ENCODE measurements at regions not wholly inside any gene's neighbourhood (a gene's known extent, or its start where the extent isn't known, plus 50 kb on each side); places are given as distances from the start of the nearest gene placed in this dataset.

DNA sequence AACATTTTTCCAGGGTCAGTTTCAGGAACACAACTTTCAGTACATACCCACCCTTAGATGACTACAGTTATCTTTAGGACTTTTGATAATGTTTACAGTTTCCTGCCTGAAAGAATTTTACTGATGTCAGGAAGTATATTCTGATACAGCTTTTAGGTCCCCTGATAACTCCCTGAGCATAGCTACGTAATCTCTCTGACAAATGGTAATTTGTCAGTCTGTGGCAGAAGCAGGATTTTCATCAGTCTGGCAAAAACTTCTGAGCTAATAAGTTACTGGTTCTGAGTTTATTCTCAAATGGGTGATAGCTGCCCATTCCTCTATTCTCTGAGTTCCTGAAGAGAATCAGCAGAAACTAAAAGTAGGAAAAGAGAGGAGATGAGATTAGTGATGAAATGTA is 270.1 kb upstream of the MTPN start:
- in situ Hi-C loops (cut with HindIII; ENCODE audit: low pct_unique_long_range_greater_than_20kb, low sequenced_read_pairs): no loop called here
- DNase-seq (ENCODE audit: low read depth): no peak

DNA sequence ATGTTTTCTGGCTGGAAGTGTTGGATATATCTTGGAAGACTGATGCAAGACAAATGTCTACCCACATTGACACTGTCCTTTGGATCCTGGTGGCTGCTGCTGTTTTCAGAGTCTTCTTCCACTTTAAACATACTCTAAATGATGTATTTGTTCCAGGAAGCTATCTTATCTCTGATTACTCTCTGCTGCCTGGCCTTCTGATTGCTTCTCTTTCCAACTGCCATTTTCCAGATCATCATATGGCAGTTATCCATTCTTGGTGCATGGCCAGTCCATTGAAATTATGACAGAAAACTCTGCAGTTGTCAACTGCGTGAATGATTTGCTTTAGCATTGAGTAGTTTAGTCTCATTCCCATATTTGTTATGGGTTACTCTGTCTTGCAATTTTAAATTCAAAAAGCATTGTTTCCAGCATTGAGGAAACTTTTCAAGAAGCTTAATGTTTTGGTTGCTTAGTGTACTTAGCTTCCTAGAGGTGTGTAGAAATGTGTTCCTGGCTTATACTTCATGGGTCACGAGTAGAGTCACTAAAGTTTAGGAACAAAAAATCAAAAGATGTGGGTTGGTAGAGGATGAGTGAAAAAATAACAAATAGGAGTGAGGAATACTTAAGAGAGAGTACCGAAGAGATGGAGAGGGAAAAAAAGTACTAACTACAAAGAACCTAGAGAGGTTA is 268.3 kb upstream of the MTPN start:
- in situ Hi-C loops (cut with HindIII; ENCODE audit: low pct_unique_long_range_greater_than_20kb, low sequenced_read_pairs): no loop called here

DNA sequence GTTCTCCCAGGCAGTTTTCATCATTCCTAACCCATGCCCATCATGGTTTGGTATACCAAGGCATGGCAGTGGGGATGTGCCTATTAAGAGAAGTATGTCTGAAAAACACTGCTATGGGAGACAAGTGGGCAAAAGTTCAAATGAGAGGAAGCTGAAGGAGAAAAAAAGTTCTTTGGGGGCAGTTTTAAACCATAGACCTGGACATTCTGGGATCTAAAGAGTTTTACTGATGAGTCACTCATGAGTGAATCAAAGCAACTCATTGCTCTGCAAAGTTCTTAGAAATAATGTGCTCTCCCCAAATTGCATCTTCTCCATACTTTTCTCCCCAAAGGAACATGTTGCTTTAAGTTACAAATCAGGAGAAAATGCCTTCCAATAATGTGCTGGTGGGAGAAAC is 256.9 kb upstream of the MTPN start:
- DNase-seq (ENCODE audit: low read depth): no peak
- in situ Hi-C loops (cut with HindIII; ENCODE audit: low pct_unique_long_range_greater_than_20kb, low sequenced_read_pairs): no loop called here

More for the DNA sequence above, 268.3 kb upstream of the MTPN start:
- DNase-seq (ENCODE audit: low read depth): no peak

DNA sequence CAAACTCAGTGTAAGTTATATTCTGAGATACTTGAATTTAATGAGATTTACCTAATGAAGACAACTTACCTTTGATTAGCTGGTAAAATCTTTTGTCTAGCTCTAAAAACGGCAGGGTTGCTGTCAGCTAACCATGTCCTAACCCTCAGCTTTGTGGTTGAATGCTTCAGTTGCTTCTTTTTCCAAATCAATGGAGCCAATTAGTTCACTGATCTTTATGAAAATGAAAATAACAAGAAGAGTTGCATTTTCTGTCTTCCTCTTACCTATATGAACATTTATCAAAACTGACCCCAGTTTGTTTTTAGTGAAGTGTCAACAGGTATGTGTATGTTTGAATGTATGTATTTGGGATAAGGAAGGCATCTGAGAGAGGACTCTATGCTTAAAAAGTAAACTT is 253.1 kb upstream of the MTPN start:
- no peak for DNase-seq (ENCODE audit: low read depth)
- in situ Hi-C loops (cut with HindIII; ENCODE audit: low pct_unique_long_range_greater_than_20kb, low sequenced_read_pairs): no loop called here

DNA sequence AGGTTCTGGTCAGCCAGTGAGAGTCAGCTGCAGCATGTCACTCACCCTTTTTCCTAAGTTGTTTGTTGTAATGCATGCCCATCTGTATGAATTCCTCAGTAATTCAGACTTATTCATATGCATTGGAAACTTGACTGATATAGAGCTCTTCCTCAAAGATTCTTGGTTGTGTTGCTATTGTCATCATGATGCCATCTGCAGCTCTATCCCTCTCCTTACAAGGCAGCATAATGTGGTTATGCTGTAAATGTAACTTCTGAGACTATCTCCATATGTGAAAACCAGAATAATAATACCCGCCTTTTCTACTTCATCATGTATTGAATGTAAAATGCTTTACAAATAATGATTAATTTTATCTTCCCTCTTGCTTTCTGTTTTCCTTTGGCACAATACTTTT is 252.6 kb upstream of the MTPN start:
- in situ Hi-C loops (cut with HindIII; ENCODE audit: low pct_unique_long_range_greater_than_20kb, low sequenced_read_pairs): no loop called here
- DNase-seq (ENCODE audit: low read depth): no peak

DNA sequence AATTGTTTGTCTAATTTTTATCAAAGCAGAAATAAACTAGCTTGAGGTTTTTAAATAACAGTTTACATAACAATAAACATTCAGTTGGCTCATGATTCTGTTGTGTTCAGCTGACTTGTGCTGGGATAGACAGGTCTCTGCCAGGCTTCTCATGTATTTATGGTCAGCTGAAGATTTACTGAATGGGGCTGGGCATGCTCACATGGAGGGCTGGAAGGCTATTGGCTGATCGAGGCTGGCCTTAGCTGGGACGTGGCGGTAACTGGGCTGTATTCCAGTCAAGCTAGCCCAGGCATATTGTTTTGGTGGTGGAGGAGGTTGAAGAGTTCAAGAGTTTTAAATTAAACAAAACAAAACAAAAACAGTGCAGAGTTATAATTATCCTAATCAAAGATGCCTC is 251.0 kb upstream of the MTPN start:
- no peak for DNase-seq (ENCODE audit: low read depth)
- in situ Hi-C loops (cut with HindIII; ENCODE audit: low pct_unique_long_range_greater_than_20kb, low sequenced_read_pairs): no loop called here

DNA sequence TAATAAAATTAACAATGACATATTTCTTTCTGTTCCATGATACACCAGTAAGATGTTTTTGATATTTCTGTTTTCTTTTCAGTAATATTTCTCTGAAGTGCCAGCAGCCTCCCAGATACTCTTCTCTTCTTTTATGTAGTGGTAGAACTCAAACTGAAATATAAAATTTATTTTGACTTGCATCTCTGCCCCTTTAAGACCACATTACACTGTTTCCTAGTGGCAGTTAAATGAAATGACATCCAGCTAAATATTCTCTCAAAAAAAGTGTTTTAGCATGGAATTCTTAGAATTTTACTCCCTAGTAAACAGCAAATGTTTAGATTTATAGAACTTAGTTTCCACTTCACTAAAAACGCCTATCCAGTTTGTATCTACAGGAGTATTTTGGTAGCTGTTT is 237.2 kb upstream of the MTPN start:
- DNase-seq (ENCODE audit: low read depth): no peak
- in situ Hi-C loops (cut with HindIII; ENCODE audit: low pct_unique_long_range_greater_than_20kb, low sequenced_read_pairs): no loop called here

DNA sequence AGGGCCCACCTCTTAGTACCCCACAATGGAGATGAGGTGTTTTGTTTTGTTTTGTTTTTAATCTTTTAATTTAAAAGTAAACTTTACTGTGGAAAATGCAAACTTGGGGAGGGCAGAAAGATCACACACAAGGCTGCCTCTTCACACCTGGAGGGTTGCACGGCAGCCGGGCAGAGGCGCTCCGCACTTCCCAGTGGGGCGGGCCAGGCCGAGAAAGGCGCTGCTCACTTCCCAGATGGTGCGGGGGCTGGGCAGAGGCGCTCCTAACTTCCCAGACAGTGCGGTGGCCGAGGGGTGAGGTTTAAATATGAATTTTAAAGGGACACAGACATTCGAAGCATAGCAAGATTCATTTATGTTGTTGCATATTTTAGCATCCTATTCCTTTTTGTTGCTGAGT is 235.9 kb upstream of the MTPN start:
- DNase-seq (ENCODE audit: low read depth): no peak
- in situ Hi-C loops (cut with HindIII; ENCODE audit: low pct_unique_long_range_greater_than_20kb, low sequenced_read_pairs): no loop called here

DNA sequence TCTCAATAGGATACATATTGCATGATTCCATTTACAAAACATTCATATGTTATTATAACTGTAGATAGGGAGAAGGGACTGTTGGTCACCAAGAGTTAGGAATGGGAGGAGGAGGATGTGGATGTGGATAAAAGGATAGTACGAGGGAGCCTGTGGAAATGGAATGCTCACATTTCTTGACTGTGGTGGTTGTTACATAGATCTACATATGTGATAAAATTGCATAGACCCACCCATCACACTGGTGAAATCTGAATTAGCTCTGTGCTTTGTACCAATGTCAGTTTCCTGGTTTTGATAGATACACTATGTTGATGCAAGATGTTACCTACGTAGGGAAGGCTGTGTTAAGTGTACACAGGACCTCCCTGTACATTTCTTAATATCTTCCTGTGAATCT is 233.5 kb upstream of the MTPN start:
- in situ Hi-C loops (cut with HindIII; ENCODE audit: low pct_unique_long_range_greater_than_20kb, low sequenced_read_pairs): no loop called here

DNA sequence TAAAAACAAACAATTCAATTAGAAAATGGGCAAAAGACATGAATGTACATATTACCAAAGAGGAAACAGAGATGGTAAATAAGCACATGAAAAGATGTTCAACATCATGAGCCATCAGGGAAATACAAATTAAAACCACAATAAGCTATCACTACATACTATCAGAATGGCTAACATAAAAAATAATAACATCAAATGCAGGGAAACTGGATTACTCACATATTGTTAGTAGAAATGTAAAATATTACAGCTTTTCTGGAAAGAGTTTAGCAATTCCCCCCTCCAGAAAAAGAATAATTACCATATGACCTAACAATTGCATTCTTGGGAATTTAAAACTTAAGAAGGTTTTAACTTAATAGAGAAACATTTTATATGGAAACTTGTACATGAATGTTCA is 232.9 kb upstream of the MTPN start:
- in situ Hi-C loops (cut with HindIII; ENCODE audit: low pct_unique_long_range_greater_than_20kb, low sequenced_read_pairs): no loop called here
- DNase-seq (ENCODE audit: low read depth): no peak

More for the DNA sequence above, 233.5 kb upstream of the MTPN start:
- no peak for DNase-seq (ENCODE audit: low read depth)

DNA sequence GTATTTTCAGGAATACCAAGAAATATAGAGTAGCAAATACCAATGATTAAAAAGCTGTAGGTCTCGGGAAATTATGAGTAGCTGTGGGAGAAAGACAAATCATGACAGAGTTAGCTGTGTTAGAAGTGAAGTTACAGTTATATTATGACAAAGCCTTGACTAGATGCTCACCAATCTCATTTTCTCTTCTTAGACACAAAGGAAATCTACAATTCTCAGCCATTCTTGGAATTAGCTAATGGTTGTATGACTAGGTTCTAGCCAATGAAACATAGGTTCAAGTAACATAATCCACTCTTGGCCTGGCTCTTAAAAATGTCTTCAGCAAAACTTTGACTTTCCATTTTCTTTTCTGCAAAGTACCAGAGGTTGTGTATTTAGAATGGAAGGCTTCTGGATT is 228.8 kb upstream of the MTPN start:
- no peak for DNase-seq (ENCODE audit: low read depth)
- in situ Hi-C loops (cut with HindIII; ENCODE audit: low pct_unique_long_range_greater_than_20kb, low sequenced_read_pairs): no loop called here

DNA sequence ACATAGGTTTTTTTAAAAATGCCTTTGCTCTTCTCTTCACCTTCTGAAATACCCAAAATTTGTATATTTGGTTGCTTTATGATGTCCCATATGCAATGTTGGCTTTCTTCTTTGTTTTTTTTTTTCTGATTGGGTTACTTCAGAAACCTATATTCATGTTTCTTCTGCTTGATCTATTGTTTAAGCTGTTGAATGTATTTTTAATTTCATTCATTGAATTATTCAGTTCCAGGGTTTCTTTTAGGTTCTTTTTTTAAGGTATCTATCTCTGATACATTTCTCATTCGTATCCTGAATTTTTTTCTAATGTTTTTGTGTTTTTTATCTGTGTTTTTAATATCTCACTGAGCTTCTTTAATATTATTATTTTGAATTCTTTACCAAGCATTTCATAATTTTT is 221.0 kb upstream of the MTPN start:
- no peak for DNase-seq (ENCODE audit: low read depth)
- in situ Hi-C loops (cut with HindIII; ENCODE audit: low pct_unique_long_range_greater_than_20kb, low sequenced_read_pairs): no loop called here

DNA sequence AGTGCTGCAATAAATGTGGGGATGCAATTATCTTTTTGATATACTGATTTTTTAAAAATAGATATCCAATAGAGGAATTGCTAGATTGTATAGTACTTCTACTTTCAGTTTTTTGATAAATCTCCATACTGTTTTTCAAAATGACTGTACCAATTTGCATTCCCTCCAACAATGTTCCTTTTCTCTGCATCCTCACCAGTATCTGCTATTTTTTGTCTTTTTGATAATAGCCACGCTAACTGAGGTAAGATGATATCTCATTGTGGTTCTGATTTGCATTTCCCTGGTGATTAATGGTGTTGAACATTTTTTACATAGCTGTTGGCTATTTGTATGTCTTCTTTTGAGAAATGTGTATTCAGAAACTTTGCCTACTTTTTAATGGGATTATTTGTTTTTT is 217.7 kb upstream of the MTPN start:
- DNase-seq (ENCODE audit: low read depth): no peak
- in situ Hi-C loops (cut with HindIII; ENCODE audit: low pct_unique_long_range_greater_than_20kb, low sequenced_read_pairs): no loop called here

DNA sequence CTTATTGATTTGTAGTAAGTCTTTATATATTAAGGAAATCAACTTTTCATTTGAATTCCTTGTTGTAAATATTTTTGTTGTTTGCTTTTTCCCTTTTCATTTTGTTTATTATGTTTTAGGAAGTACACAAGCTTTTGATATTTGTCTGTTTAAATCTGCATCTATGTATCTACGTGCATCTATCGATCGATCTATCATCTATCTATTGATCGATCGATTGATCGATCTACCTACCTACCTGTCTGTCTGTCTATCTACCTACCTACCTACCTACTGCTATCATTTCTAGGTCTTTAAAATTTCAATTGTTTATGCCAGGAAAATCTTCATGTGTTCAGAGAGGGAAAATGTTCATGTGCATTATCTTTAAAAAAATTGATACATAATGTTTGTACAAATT is 216.8 kb upstream of the MTPN start:
- in situ Hi-C loops (cut with HindIII; ENCODE audit: low pct_unique_long_range_greater_than_20kb, low sequenced_read_pairs): no loop called here
- no peak for DNase-seq (ENCODE audit: low read depth)

DNA sequence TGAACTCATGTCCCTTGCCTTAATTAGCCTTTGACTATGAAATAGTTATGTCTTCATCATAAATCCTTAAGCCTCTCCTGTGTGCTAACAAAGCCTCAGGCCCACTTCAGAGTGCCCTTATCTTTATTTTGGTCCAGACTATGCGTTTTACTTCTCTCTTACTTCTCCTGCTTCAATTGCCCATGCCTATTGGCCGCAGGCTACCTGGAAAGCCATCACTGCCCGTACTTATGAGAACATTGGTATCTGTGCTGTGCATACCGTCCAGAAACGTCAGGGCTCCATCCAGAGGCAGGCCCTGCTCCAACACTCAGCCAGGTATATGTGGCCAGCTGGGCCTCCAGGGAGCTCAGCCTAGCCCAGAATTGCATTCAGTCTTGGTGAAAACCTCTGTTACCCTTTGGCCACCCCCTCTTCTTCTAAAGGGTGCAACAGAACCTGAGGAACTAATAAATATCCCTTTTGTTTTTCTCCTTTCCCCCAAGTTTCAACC is 212.4 kb upstream of the MTPN start:
- DNase-seq (ENCODE audit: low read depth): no peak
- in situ Hi-C loops (cut with HindIII; ENCODE audit: low pct_unique_long_range_greater_than_20kb, low sequenced_read_pairs): no loop called here

DNA sequence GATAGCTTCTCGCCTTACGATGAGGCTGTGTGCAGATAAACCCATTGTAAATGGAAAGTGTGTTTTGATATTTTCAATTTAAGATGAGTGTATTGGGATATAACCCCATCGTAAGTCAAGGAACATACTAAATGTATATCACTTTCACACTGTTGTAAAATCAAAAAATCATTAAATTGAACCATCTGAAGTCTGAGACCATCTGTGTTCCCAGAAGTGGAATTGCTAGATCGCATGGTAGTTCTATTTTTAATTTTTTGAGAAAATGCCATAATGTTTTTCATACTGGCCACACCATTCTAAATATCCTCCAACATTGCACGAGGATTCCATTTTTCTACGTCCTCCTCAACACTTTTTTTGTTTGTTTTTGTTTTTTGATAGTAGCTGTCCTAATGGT is 209.1 kb upstream of the MTPN start:
- DNase-seq (ENCODE audit: low read depth): no peak
- in situ Hi-C loops (cut with HindIII; ENCODE audit: low pct_unique_long_range_greater_than_20kb, low sequenced_read_pairs): no loop called here

DNA sequence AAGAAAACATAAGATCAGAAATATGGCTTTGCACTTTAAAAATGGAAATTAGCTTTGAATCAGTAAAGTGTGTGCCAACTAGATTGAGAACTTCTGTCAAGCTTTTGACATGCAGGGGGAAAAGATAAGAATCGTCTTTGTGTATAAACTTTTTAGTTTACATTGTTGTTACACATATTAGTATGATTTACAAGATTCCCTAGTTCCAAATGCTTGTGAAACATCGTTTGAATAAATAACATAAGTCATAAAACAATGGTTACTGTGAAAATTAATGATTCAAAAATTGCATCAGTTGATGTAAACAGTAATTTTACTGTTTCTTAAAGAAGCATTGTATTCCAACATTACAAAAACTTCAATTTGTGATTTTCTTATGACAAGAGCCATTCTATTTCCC is 207.6 kb upstream of the MTPN start:
- no peak for DNase-seq (ENCODE audit: low read depth)
- in situ Hi-C loops (cut with HindIII; ENCODE audit: low pct_unique_long_range_greater_than_20kb, low sequenced_read_pairs): no loop called here

DNA sequence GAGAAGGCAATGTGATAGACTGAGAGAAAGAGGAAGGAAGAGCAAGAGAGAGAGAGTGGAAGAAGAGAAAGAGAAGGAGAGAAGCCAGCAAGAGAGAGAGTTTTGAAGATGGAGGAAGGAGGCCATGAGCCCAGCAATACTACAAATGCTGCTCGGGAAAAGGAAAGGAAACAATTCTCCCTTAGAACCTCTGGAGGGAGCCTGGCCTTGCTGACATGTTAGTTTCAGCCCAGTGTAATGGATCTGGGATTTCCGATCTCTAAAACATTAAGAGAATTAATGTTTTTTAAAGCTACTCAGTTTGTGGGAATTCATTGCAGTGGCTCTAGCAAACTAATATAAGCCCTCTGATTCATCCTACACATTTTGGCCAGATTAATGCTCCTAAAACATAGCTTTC is 206.8 kb upstream of the MTPN start:
- in situ Hi-C loops (cut with HindIII; ENCODE audit: low pct_unique_long_range_greater_than_20kb, low sequenced_read_pairs): no loop called here
- DNase-seq (ENCODE audit: low read depth): no peak

DNA sequence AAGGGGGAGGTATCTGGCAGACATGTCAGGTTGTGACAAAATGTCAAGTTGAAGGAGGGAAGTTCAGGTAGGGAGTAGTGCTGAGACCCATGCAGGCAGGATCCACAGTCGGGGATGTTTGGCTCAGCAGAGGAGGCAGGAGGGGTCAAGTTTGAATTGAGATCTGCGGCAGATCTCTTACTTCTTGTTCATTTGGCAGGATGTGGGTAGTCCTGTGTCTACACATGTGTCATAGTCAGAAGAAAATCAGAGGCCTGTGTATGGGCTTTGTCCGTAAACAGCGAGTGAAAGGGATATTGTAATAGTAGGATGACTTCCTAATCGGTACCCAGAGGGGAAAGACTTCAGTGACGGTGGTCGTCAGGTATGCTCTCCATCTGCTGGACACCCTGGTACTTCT is 203.8 kb upstream of the MTPN start:
- no peak for DNase-seq (ENCODE audit: low read depth)
- in situ Hi-C loops (cut with HindIII; ENCODE audit: low pct_unique_long_range_greater_than_20kb, low sequenced_read_pairs): no loop called here

DNA sequence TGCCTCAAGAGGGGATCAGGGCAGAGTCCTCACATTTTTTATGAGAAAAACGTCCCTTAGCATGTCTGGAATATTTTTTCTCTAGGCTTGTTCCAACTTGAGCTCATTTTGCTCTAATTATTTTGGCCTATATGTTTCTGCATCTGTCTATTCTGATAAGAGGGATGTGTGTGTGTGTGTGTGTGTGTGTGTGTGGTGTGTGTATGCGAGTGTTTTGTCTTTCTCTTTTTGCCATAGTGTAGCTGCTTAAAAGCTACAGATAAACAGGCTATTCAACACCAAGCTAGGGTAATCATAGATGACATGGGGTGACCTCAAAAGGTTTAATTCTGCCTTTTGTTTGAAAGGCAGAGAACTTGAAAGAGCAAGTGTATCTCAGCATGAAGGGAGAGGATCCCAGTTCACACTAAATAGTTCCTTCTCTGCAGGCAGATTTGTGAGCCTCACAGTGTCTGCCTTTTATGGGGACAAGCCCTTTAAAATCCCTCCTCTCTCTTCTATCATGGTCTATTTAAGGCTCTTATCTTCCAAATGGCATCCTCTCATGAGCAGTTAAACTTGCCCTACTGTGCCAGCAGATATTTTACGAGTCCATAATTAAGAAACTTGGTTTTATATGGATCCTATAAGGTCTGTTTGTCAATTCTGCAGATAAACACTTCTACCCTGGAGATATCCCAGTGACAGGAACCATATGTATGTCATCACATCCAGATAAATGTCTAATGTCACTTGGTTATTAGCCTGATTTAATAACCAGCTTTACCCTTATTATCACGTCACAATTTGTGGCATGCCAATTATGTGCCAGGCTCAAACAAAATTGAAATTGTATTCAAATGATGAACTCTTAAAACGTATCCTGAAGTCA is 202.9 kb upstream of the MTPN start:
- in situ Hi-C loops (cut with HindIII; ENCODE audit: low pct_unique_long_range_greater_than_20kb, low sequenced_read_pairs): no loop called here
- no peak for DNase-seq (ENCODE audit: low read depth)
